HCT116 (cell line): ENCODE measurements at regions not wholly inside any gene's neighbourhood (a gene's known extent, or its start where the extent isn't known, plus 50 kb on each side); places are given as distances from the start of the nearest gene placed in this dataset.

ENCODE experiments used
- CEBPB ChIP-seq: IDR thresholded peaks from 2 replicates; pipeline ENCODE4 v1.6.1; 2012; ENCODE audit warnings: low read depth
- CTCF ChIP-seq, 3 experiments: fragments of 200-600 bp in 1 of 3; sonication (generic) in 1 of 3; IDR thresholded peaks in 2 of 3; conservative IDR thresholded peaks in 1 of 3; 2 replicates each; pipeline ENCODE4 v1.5.1; 2012 to 2017; ENCODE audit warnings: low read depth in 2 of 3, low read length in 2 of 3, antibody characterized with exemption in 1 of 3, borderline replicate concordance in 1 of 3, control low read depth in 1 of 3, mild to moderate bottlenecking in 1 of 3, mixed read lengths in 1 of 3, mixed run types in 1 of 3, moderate library complexity in 1 of 3; ENCODE audit not compliant: insufficient read depth in 1 of 3
- EZH2 ChIP-seq: fragments of 200-600 bp; sonication (generic); IDR thresholded peaks from 2 replicates; pipeline ENCODE4 v1.6.1; 2017; ENCODE audit warnings: antibody characterized with exemption, mixed run types
- EZH2phosphoT487 ChIP-seq: fragments of 200-600 bp; IDR thresholded peaks from 2 replicates; pipeline ENCODE4 v1.6.1; 2018; ENCODE audit warnings: antibody characterized with exemption, borderline replicate concordance
- MAX ChIP-seq: IDR thresholded peaks from 2 replicates; pipeline ENCODE4 v1.6.1; 2012
- POLR2A ChIP-seq: IDR thresholded peaks from 2 replicates; pipeline ENCODE4 v1.7.0; 2011; ENCODE audit warnings: borderline replicate concordance; ENCODE audit not compliant: insufficient read depth, insufficient read length; ENCODE audit errors: extremely low read depth
- POLR2AphosphoS5 ChIP-seq: IDR thresholded peaks from 2 replicates; pipeline ENCODE4 v1.6.1; 2011; ENCODE audit warnings: mild to moderate bottlenecking, low read depth, low read length, moderate library complexity
- RAD21 ChIP-seq: IDR thresholded peaks from 2 replicates; pipeline ENCODE4 v1.6.1; 2012; ENCODE audit warnings: low read depth, mild to moderate bottlenecking
- REST ChIP-seq: IDR thresholded peaks from 2 replicates; pipeline ENCODE4 v1.6.1; 2012; ENCODE audit warnings: low read depth
- SP1 ChIP-seq: IDR thresholded peaks from 2 replicates; pipeline ENCODE4 v1.6.1; 2012; ENCODE audit warnings: low read depth
- TCF7L2 ChIP-seq: IDR thresholded peaks from 2 replicates; pipeline ENCODE4 v1.7.0; 2011; ENCODE audit warnings: borderline replicate concordance, inconsistent platforms; ENCODE audit not compliant: insufficient read depth, insufficient read length; ENCODE audit errors: extremely low read depth
- YY1 ChIP-seq: IDR thresholded peaks from 2 replicates; pipeline ENCODE4 v1.6.1; 2011; ENCODE audit warnings: low read length, low read depth, moderate library complexity, mild to moderate bottlenecking; ENCODE audit not compliant: insufficient replicate concordance; ENCODE audit errors: extremely low read depth
- ZBTB33 ChIP-seq: IDR thresholded peaks from 2 replicates; pipeline ENCODE4 v1.6.1; 2011; ENCODE audit warnings: mild to moderate bottlenecking, low read length, moderate library complexity; ENCODE audit not compliant: insufficient replicate concordance; ENCODE audit errors: extremely low read depth
- ZNF274 ChIP-seq: fragments of 200-500 bp; sonication (Bioruptor generic); IDR thresholded peaks from 2 replicates; pipeline ENCODE4 v1.6.1; 2014; ENCODE audit warnings: mild to moderate bottlenecking, low read depth, low read length, inconsistent platforms

- TF ChIP-seq EZH2 (no peak), ZNF274 (no peak), CEBPB (no peak), POLR2A (no peak), CTCF (IDR thresholded peaks at IDR 0.05 in 2 of 3, conservative IDR thresholded peaks at IDR 0.05 in 1 of 3; ENCODE audit: borderline replicate concordance in 1 of 3, insufficient read depth in 1 of 3, low read depth in 2 of 3, low read length in 2 of 3) (no peak), ZBTB33 (no peak), YY1 (no peak), POLR2AphosphoS5 (no peak), EZH2phosphoT487 (no peak), SP1 (no peak), TCF7L2 (no peak), RAD21 (no peak), REST (no peak), MAX (no peak)
Observed at GRCh38 chr5:158264264-158264663, 405.3 kb upstream of the CLINT1 start.
